CD14-positive monocyte (primary cell): ENCODE measurements at regions not wholly inside any gene's neighbourhood (a gene's known extent, or its start where the extent isn't known, plus 50 kb on each side); places are given as distances from the start of the nearest gene placed in this dataset.

Experiments
- DNase-seq, 3 donors: peaks; one replicate each; pipeline ENCODE4 v3.0.0-alpha.2; 2011 to 2022
- H2AFZ ChIP-seq: 2 replicates; pipeline ENCODE4 v1.6.0; 2012; ENCODE audit warnings: mild to moderate bottlenecking, low read depth, low read length, inconsistent platforms; ENCODE audit not compliant: insufficient read depth, poor library complexity, severe bottlenecking
- H3K27ac ChIP-seq, 2 donors: 1 replicate in 1 of 2; 2 replicates in 1 of 2; pipeline ENCODE4 v1.5.1; 2012 to 2013; ENCODE audit warnings: low read length in 2 of 2, control low read depth in 1 of 2, inconsistent platforms in 1 of 2, low read depth in 1 of 2, mild to moderate bottlenecking in 1 of 2
- H3K27me3 ChIP-seq, 2 donors: one replicate each; pipeline versions ENCODE4 v1.6.0 to v1.6.1; 2011 to 2013; ENCODE audit warnings: low read length in 2 of 2; ENCODE audit not compliant: control insufficient read depth in 2 of 2, insufficient read depth in 2 of 2
- H3K36me3 ChIP-seq, 2 donors: replicated peaks in 1 of 2; 1 replicate in 1 of 2; 2 replicates in 1 of 2; pipeline versions ENCODE4 v1.5.1 to v1.6.1; 2012 to 2013; ENCODE audit warnings: low read length in 2 of 2, control low read depth in 1 of 2, inconsistent platforms in 1 of 2, mild to moderate bottlenecking in 1 of 2; ENCODE audit not compliant: insufficient read depth in 2 of 2, control insufficient read depth in 1 of 2
- H3K4me1 ChIP-seq, 2 donors: 1 replicate in 1 of 2; 2 replicates in 1 of 2; pipeline versions ENCODE4 v1.5.1 to v1.6.1; 2012 to 2013; ENCODE audit warnings: low read length in 2 of 2, control low read depth in 1 of 2, inconsistent platforms in 1 of 2, mild to moderate bottlenecking in 1 of 2, moderate library complexity in 1 of 2; ENCODE audit not compliant: insufficient read depth in 2 of 2, control insufficient read depth in 1 of 2
- H3K4me2 ChIP-seq: replicated peaks from 2 replicates; pipeline ENCODE3; 2012; ENCODE audit warnings: low read length, moderate library complexity, mild to moderate bottlenecking; ENCODE audit not compliant: poor library complexity, severe bottlenecking; ENCODE audit errors: extremely low read depth
- H3K4me3 ChIP-seq, 3 experiments: fragments of 200-600 bp in 1 of 3; sonication (generic) in 1 of 3; replicated peaks in 1 of 3; 1 replicate in 2 of 3; 2 replicates in 1 of 3; pipeline ENCODE4 v1.5.1; 2011 to 2013; ENCODE audit warnings: low read length in 3 of 3, mild to moderate bottlenecking in 3 of 3, control low read depth in 2 of 3, low read depth in 2 of 3, inconsistent platforms in 1 of 3, moderate library complexity in 1 of 3
- H3K79me2 ChIP-seq: 2 replicates; pipeline ENCODE4 v1.6.0; 2012; ENCODE audit warnings: mild to moderate bottlenecking, control low read depth, inconsistent platforms, low read length, moderate library complexity; ENCODE audit not compliant: insufficient read depth
- H3K9ac ChIP-seq: 2 replicates; pipeline ENCODE4 v1.6.0; 2017; ENCODE audit warnings: low read length, mild to moderate bottlenecking; ENCODE audit not compliant: insufficient read depth, poor library complexity, severe bottlenecking
- H3K9me3 ChIP-seq, 2 donors: replicated peaks in 1 of 2; 1 replicate in 1 of 2; 2 replicates in 1 of 2; pipeline versions ENCODE4 v1.5.1 to v1.6.1; 2012 to 2013; ENCODE audit warnings: low read length in 2 of 2, control low read depth in 1 of 2; ENCODE audit not compliant: control insufficient read depth in 1 of 2, insufficient read depth in 1 of 2
- H4K20me1 ChIP-seq: 2 replicates; pipeline ENCODE4 v1.6.0; 2012; ENCODE audit warnings: mild to moderate bottlenecking, low read length, control low read depth, moderate library complexity; ENCODE audit not compliant: insufficient read depth
- H3K27ac Mint-ChIP-seq, 7 donors: one replicate each; pipeline ENCODE4 v1.8.0; 2020; ENCODE audit warnings: mild to moderate bottlenecking in 7 of 7, mixed read lengths in 7 of 7, moderate library complexity in 6 of 7, inconsistent platforms in 2 of 7
- H3K27me3 Mint-ChIP-seq, 3 donors: one replicate each; pipeline ENCODE4 v1.8.0; 2021 to 2022; ENCODE audit warnings: low read depth in 3 of 3, mild to moderate bottlenecking in 3 of 3, mixed read lengths in 3 of 3, moderate library complexity in 3 of 3, inconsistent platforms in 1 of 3
- H3K36me3 Mint-ChIP-seq, 2 donors: one replicate each; pipeline ENCODE4 v1.8.0; 2020; ENCODE audit warnings: mixed read lengths in 2 of 2, inconsistent platforms in 1 of 2, mild to moderate bottlenecking in 1 of 2
- H3K4me1 Mint-ChIP-seq: one replicate; pipeline ENCODE4 v1.8.0; 2020; ENCODE audit warnings: mild to moderate bottlenecking, mixed read lengths
- H3K4me3 Mint-ChIP-seq, 2 donors: one replicate each; pipeline ENCODE4 v1.8.0; 2020; ENCODE audit warnings: mild to moderate bottlenecking in 2 of 2, mixed read lengths in 2 of 2, moderate library complexity in 1 of 2
- H3K9me3 Mint-ChIP-seq, 7 donors: one replicate each; pipeline ENCODE4 v1.8.0; 2020 to 2022; ENCODE audit warnings: mixed read lengths in 7 of 7, mild to moderate bottlenecking in 6 of 7, moderate library complexity in 6 of 7, inconsistent platforms in 2 of 7
- CTCF ChIP-seq: fragments of 200-600 bp; IDR thresholded peaks from one replicate; pipeline ENCODE4 v1.8.0; 2022; ENCODE audit warnings: antibody characterized with exemption, mild to moderate bottlenecking
- WGBS: methylation state at CpG from one replicate; pipeline ENCODE4 v1.1.5; 2013; ENCODE audit warnings: missing lambda C conversion rate; ENCODE audit not compliant: insufficient coverage; 5-methylcytosine and 5-hydroxymethylcytosine counted together
- intact Hi-C, 2 donors: fragments of 100-400 bp; cut with micrococcal nuclease; formaldehyde crosslinking; loops; one replicate each; pipeline versions ENCODE4 v1.15.0 to v1.15.1; 2023

- intact Hi-C loops, result no loop called here
- 50% methylated on average over 1 of the region's 2 CpGs for WGBS
- Mint-ChIP-seq H3K4me1 (no peaks in the 10 kb centered on the region), H3K27ac (no peak overlapping the region), H3K4me3 (no peak overlapping the region), H3K9me3 (peaks cover 0 to 3% (median 2%) of the 10 kb centered on the region in 7 donors), H3K27me3 (no peaks in the 10 kb centered on the region), H3K36me3 (no peaks in the 10 kb centered on the region)
- Histone ChIP-seq H3K4me2 (no peak overlapping the region), H3K36me3 (no peaks in the 10 kb centered on the region), H3K79me2 (no peaks in the 10 kb centered on the region), H3K9ac (no peak overlapping the region), H3K4me3 (no peak overlapping the region), H4K20me1 (no peaks in the 10 kb centered on the region), H3K4me1 (no peaks in the 10 kb centered on the region), H2AFZ (no peak overlapping the region), H3K9me3 (no peaks in the 10 kb centered on the region), H3K27me3 (no peaks in the 10 kb centered on the region), H3K27ac (no peak overlapping the region)
- DNase-seq, result no peak
- no peak for TF ChIP-seq CTCF
These were observed 381.1 kb upstream of the ACTBL2 start for GRCh38 chr5:57863661-57864060.

GRCh38 chr5:57862942-57863341 is 380.3 kb upstream of the ACTBL2 start:
- no peak overlapping the region for H3K27ac ChIP-seq
- H3K4me2 ChIP-seq, result no peak overlapping the region
- H3K9me3 ChIP-seq, result no peaks in the 10 kb centered on the region
- TF ChIP-seq CTCF, result no peak
- Mint-ChIP-seq H3K27me3 (no peaks in the 10 kb centered on the region), H3K4me3 (no peak overlapping the region), H3K9me3 (peaks cover 0 to 3% (median 2%) of the 10 kb centered on the region in 7 donors), H3K36me3 (no peaks in the 10 kb centered on the region), H3K27ac (no peak overlapping the region), H3K4me1 (no peaks in the 10 kb centered on the region)
- no peak overlapping the region for H3K4me3 ChIP-seq
- H3K9ac ChIP-seq, result no peak overlapping the region
- DNase-seq, result no peak
- H2AFZ ChIP-seq, result no peak overlapping the region
- intact Hi-C loops, result no loop called here
- H3K79me2 ChIP-seq, result no peaks in the 10 kb centered on the region
- H4K20me1 ChIP-seq, result no peaks in the 10 kb centered on the region
- no peaks in the 10 kb centered on the region for H3K27me3 ChIP-seq
- H3K36me3 ChIP-seq, result no peaks in the 10 kb centered on the region
- no peaks in the 10 kb centered on the region for H3K4me1 ChIP-seq
- WGBS, result no CpG with 5 or more reads among the region's 4 CpGs
